HL-60/S4 treated with phorbol 12-myristate 13-acetate at 8.2 ng/mL for 4 days and 3 days (cell line): ENCODE measurements at regions not wholly inside any gene's neighbourhood (a gene's known extent, or its start where the extent isn't known, plus 50 kb on each side); places are given as distances from the start of the nearest gene placed in this dataset.

Experiments
- in situ Hi-C: fragments of 300-500 bp; cut with MboI; formaldehyde crosslinking; loops from 2 replicates; pipeline ENCODE4 v1.15.0; 2022; ENCODE audit warnings: low sequenced_read_pairs

DNA sequence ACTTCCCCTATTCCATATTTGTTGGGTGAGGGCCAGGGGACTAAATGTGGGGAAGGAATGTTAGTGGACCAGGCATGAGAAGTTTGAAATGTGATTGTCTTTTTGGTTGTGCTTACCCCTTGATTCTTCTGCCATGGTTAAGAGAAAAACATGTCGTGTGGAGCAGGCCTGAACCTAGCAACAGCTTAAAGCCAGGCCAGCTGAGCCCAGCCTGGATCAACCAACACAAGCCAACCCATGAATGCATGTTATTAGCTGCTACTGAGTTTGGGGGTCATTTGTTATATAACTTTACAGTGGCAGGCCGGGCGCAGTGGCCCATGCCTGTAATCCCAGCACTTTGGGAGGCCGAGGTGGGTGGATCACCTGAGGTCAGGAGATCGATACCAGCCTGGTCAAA lies 52.4 kb upstream of the TRIO start:
- in situ Hi-C loops, result no loop called here

DNA sequence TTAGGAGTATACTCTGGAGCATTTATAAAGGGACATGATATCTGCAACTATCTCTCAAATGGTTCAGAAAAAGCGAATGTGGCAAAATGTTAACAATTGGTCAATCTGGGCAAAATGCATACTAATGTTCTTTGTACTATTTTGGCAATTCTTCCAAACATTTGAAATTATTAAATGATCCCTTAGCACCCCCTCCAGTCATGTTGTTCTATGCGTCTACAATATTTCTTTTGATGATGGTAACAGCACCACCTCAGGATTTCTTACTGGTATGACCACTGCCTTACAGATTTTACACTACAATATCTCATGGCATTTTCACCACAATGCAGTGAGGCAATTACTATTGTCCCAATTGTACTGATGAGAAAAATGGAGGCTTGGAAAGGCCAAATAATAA lies 52.9 kb upstream of the TRIO start:
- in situ Hi-C loops, result no loop called here

DNA sequence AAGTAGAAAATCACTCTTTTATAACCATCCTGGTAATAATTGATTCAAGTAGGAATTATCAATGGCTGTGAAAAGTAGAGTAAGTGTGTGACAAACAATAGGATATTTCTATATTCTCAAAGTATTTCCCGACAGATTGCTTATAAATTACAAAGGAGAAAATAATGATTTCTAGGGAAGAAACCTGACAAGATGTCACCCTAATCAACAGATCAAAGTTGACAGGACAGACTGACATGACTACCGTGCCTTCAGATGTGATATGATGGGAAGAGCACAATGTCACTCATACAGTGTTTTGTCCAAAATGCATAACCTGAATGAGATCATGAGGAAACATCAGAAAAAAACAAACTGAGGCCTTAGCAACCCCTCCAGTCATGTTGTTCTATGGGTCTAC lies 53.9 kb upstream of the TRIO start:
- in situ Hi-C loops, result no loop called here

DNA sequence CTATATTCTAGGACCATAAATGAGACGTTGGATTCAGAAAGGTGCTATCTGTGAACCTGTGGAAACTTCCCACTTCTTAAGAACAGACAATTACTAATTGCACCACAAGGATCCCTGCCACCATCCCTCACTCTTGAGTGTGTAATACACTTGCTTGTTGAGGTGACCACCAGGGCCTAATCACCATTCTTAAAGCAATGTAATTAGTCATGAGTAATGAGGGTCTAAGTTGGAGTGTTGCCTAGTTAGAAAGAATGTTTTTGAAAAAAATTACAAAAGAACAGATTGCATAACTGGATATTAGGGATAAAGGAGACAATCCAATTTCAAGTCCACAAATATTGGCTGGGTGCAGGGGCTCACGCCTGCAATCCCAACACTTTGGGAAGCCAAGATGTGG lies 56.9 kb upstream of the TRIO start:
- in situ Hi-C loops, result no loop called here

DNA sequence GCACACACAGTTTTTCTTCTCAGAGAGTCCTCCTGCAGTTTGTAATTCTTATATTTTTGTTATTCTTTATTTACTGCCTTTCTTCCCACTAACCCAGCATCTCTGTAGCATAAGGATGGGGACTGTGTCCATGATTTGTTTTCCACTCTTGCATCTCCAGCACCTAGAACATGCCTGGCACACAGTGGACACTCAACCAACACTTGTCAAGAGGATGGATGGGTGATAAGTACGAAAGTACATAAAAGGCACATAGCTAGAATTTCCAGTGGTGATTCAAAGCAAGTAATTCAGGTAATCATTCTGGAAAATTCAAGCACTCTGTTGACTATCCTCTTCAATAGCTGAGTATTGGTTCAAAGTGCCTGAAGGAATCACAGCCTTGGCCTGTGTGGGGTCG lies 60.2 kb upstream of the TRIO start:
- in situ Hi-C loops, result no loop called here

DNA sequence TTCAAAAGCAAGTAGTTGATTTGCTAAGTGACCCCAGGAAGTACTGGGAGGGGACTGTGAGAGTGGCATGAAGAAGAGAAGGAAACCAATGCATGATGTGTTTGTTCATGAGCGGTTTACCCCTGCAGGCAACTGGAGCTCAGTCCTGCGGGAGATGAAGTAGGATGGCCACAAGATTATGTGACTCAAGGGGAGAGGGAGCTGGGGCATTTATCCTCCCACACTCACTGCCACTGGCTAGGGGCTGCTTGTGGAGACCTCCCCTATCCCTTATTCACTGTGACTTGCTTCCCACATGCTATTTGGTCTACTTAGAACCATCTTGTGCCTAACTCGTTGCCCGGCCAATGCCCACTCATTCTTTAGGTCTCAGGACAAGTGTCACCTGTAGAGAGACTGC lies 60.6 kb upstream of the TRIO start:
- in situ Hi-C loops, result no loop called here

DNA sequence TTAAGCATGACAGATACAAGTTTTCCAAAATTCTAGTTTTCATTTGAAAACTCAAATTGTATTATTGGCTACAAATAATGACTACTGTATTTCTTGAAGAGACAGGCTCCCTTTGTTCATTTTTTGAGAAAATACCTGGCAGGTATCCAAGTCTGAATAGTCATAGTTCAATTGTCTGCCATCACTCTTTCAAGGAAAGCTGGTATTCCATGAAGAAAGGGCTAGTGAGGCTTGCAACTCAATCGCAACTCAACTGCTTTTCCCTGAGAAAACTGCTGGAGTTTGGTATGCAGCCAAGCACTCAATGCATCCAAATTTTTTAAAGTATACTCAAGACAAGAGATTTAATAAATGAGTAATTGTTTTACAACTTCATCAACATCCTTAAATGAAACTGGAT lies 61.4 kb upstream of the TRIO start:
- in situ Hi-C loops, result no loop called here

DNA sequence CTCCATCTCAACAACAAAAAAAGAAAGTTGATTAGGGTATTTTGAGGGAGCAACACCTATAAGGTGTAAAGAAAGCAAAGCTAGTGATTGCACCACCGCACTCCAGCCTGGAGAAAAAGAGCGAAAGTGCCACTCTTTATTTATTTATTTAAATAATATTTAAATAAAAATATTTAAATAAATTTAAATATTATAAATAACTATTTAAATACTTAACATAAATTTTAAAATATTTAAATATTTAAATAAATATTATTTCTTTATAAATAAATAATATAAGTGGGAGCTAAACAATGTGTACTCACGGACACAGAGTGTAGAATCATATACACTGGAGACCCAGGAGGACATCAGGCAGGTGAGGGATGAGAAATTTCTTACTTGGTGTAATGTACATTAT lies 64.4 kb upstream of the TRIO start:
- in situ Hi-C loops, result no loop called here

DNA sequence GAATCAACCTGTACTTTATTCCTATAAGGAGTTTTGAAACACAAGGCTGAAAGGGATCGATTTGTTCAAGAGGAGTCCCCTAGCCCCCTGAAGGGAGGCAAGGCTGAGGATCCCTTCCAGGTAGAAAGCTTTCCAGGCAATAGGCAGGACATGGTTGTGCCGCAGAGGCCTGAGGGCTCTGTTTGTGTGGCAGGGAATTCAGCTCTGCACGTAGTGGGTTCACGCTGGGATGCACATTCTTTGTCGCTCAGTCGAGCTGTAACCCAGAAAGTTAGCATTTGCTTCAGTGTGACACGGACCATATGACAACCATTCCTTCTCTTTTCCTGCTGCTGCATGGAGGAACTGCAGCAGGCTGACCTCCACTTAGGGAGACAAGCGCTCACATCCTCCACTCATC lies 65.6 kb upstream of the TRIO start:
- in situ Hi-C loops, result no loop called here

DNA sequence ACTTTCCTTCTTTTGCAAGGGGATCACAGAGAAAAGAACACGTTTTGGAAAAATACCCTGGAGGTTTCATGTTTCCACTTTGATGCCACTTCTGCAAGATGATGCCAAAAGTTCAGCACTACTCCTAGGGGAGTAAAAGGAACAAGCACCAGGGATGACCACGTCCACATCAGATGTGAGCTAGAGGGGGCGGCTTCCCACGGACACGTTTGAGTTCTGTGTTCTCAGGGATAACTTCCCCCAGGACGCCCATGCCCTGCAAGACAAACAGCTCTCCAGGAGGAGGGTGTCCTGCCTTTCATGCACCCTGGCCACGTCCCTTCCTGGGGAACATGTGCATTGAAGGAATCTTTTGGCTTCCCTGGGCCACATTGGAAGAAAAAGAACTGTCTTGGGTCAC lies 66.6 kb upstream of the TRIO start:
- in situ Hi-C loops, result no loop called here

DNA sequence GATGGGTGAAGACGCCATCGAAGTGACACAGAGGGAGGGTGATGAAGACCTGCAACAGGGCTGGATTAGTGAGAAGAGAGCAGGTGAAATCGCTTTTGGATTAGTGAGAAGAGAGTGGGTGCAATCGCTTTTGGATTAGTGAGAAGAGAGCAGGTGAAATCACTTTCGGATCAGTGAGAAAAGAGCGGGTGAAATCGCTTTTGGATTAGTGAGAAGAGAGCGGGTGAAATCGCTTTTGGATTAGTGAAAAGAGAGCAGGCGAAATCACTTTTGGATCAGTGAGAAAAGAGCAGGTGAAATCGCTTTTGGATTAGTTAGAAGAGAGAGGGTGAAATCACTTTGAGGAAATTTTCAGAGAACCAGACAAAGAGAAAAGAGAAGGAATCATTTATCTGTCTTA lies 67.2 kb upstream of the TRIO start:
- in situ Hi-C loops, result no loop called here

DNA sequence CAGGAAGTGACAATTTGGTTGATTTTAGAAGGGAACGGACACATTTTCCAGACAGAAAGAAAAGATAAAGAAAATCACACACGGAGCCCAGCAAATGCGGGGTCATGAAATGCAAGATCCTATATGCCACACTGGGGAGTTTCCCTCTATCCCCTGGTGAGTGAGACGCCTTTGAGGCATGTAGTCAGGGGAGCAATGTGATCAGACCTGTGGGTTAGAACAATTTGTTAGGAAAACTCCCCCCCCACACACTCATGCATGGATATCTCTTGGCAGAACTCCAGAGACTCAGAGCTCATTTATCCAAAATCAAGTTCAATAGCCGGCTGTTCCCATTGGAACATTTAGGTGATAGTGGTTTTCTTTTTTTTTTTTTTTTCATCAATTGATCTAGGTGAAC lies 71.7 kb upstream of the TRIO start:
- in situ Hi-C loops, result no loop called here

DNA sequence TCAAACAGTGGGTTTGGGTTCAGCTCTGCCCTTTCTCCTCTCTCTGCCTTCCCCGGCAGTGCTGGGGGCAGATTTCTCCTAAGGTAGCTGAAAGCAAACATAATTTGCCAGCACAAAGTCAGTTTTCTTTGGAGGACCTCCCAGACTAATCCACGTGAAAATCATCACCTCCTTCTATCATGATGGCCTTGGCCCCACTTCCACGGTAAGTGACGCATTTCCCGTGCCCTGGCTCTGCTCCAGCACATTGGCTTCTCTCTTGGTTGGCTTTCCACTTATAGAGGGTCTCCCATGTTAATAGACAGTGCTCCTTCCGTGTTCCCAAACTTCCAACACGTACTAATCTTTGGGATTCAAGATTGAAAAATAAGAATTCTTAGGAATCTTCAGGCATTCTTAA lies 74.1 kb upstream of the TRIO start:
- in situ Hi-C loops, result no loop called here

DNA sequence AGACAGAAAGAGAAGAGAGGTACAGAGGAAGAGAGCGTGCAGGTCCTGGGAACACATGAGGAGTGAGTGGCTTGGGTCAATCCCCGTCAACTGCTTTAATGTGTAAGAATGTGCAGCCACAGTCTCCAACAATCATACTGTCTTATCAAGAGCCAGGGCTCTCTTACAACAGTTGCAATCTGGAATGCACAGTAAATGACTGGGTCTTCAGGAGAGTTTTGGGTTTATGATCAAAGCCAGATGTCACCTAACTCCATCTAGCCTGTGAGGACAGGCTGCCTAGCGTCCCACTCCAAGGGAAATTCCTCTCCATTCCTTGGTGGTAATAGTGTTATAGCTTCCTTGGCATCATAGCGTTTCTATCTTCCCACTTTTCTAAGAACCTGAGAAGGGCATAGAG lies 75.0 kb upstream of the TRIO start:
- in situ Hi-C loops, result no loop called here

DNA sequence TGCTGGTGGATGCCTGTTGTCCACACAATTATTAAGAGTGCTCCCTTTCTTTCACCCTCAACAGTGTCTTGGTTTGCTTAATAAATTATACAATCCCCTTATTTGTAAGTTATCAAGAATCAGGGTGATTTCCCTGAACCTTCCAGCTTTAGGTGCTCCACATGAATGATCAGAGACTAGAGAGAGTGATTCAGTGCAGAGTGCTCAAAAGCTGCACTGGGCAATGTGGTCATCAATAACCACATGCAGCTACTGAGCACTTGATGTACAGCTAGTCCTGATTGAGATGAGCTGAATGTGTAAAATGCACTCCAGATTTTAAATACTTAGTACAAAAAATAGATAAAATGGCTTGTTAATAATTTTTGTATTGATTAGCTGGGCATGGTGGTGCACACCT lies 76.8 kb upstream of the TRIO start:
- in situ Hi-C loops, result no loop called here

DNA sequence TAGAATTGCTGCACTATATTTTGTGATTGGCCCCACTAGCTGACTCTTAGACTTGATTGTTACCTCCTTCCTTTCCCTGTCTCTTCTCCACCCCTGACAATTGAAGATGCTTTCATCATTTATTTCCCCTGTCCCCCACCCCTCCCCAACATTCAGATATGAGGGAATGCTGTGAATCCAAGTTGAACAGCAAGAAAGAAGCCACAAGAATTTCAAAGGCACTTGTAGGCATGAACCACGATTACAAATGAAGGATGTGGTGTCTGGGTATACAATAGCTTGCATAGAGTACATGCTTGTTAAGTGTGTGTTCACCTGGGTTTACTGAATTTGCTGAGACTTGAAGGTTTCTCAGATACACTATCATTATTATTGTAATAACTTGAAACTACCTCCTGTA lies 78.3 kb upstream of the TRIO start:
- in situ Hi-C loops, result no loop called here

DNA sequence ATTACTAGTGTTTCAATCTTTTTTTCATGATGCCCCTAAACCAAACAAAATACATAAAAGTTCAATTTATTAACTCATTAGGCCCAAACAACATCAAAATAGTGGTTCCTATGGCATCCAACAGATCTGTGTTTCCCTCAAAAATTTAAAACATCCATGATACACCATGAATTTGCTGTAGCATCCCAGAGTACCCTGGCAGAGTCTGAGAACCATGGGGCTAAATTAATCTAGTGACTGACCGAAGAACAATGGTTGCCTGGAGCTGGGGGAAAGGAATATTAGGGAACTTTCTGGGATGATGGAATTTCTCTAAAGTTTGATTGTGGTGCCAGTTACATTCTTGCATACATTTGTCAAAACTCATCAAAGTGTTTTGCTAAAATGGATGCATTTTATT lies 79.5 kb upstream of the TRIO start:
- in situ Hi-C loops, result no loop called here

DNA sequence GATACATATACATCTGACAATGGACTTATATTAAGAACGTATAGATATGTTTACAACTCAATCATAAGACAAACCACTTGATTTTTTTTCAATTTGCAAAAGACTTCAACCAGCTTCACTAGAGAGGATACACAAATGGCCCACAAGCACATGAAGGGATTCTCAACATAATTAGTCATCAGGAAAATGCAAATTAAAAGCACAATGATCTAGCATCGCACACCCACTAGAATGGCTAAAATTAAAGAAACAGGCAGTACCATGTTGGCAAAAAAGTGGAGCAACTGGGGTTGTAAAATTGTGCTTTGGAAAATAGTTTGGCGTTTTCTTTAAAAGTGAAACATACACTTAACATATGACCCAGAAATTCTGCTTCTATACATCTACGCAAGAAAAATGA lies 80.0 kb upstream of the TRIO start:
- in situ Hi-C loops, result no loop called here

DNA sequence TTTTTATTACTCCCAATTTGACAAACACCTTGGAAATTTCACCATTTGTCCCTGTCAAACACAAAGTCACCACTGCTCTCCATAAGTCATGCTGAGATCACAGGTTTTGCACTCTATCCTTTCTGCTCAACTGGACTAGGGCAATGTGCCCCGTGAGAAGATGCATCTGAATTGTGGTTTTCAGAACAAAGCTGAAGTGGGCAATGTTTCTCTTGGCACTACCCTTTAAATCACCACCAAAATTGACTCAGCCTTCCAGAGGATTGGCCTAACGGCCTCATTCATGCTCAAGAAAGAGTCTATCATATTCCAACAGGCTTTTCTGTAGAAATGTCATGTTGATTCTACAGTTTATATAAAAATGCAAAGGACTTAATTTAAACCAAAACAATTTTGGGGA lies 81.0 kb upstream of the TRIO start:
- in situ Hi-C loops, result no loop called here

DNA sequence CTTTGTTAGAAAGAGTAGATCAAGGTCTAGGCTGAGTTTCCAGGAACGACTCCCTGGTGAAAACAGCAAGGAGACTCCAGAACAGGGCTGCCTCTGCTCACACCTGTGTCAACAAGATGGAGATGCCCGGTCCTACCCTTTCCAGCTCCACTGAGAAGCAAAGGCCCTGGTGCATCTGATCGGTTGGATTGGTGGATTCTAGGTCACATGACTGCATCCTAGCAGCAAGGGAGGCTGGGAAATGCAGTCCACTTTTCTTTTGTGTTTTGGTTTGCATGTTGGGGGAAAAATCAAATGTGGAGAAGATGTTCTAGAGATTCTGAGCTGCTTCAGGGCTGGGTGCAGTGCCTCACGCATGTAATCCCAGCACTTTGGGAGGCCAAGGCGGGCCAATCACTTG lies 82.0 kb upstream of the TRIO start:
- in situ Hi-C loops, result no loop called here

DNA sequence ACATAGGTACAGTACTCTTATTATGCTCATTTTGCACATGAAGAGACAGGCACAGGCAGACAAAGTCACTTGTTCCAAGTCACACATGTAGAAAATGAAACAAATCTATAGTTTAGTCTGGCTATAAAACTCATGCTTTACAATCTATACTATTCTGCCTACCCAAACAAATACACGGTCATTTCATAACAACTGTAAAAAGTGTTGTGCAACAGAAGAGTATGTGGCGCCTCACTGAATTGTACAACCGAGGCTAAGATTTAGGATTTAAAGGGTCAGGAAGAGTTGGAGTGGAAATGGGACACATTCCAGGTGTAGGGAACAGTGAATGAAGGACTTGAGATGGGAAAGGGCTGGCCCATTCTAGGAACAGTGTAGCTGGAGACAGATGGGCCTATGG lies 82.9 kb upstream of the TRIO start:
- in situ Hi-C loops, result no loop called here

DNA sequence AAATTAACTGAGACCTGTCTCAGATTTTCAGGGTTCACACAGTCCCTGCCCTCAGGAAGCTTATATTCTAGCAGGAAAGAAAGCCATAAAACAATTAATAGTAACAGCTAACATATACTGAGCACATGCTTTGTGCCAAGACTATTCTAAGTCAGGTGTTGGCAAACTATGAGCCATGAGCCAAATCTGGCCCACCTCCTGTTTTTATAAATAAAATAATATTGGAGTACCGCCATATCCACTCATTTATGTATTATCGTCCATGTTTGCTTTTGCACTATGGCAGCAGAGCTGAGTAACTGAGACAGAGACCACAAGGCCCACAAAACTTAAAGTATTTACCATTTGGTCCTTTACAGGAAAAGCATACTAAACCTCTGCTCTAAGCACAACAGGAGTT lies 83.3 kb upstream of the TRIO start:
- in situ Hi-C loops, result no loop called here

DNA sequence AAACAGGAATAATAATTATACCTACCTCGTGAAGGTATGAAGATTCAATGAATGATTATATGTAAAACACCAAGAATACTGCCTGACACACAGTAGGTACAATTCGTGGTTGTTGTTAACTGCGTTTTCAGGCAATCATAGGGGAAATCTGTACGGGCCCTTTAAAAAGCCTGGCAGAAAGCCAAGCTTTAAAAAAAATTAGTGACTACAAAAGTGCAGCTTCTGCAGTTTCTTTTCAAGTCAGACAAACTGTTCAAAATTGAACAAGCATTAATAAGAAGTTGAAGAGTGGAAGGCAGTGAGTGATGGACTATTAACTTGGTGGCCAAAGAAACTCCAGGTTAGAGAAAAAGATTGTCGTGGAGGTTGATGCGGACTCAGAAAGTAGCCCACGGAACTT lies 85.9 kb upstream of the TRIO start:
- in situ Hi-C loops, result no loop called here

DNA sequence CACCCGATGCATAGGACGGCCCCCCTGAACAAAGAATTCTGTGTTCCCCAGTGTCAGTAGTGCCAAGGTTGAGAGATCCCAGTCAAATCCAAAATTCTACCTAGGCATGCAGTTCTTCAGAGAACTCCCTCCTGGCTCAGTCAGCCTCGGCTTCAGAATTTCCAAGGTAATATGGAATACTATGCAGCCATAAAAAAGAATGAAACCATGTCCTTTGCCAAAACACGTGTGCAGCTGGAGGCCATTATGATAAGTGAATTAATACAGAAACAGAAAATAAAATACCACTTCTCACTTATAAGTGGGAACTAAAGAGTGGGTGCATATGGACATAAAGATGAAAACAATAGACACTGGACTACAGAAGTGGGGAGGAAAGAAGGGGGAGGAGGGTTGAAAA lies 87.1 kb upstream of the TRIO start:
- in situ Hi-C loops, result no loop called here
